HCT116 (cell line): ENCODE measurements at regions not wholly inside any gene's neighbourhood (a gene's known extent, or its start where the extent isn't known, plus 50 kb on each side); places are given as distances from the start of the nearest gene placed in this dataset.

Experiments used
- ATAC-seq: fragments of 200-7000 bp; cut with Tn5 transposase; 2 replicates; pipeline ENCODE4 v1.9.1; 2020; ENCODE audit warnings: mild to moderate bottlenecking, moderate library complexity
- BruUV-seq: library from RNA; stranded (reverse); fragments of 400-500 nt; replicated peaks from 2 replicates; lab custom pipeline; 2021; lab: Mats Ljungman, UMichigan
- CTCF ChIA-PET: fragments of 300-600 bp; sonication (Branson Sonifier 250); formaldehyde crosslinking; loops from one replicate; lab custom pipeline; 2021; ENCODE audit warnings: antibody characterized with exemption; lab: Charles Lee
- POLR2A ChIA-PET: fragments of 300-600, 350-600 bp; sonication (Branson Sonifier 250); formaldehyde crosslinking; loops from one replicate; lab custom pipeline; 2021; ENCODE audit warnings: antibody characterized with exemption; lab: Charles Lee
- RAD21 ChIA-PET, 2 experiments: fragments of 300-600 bp; sonication (Branson Sonifier 250); formaldehyde crosslinking; loops; one replicate each; lab custom pipeline; 2023; ENCODE audit warnings: low total read pairs in 2 of 2; ENCODE audit not compliant: uncharacterized antibody in 2 of 2, unreplicated experiment in 2 of 2, low non-redundant PET in 1 of 2; lab: Charles Lee
- DNase-seq: peaks from one replicate; pipeline ENCODE4 v3.0.0-alpha.2; 2010; ENCODE audit warnings: low read depth, low spot score
- H2AFZ ChIP-seq: fragments of 200-600 bp; shearing (Covaris generic), sonication (generic); 2 replicates; pipeline ENCODE4 v1.6.1; 2017; ENCODE audit warnings: low read depth, mixed run types, mixed read lengths, antibody characterized with exemption, low read length; ENCODE audit not compliant: poor library complexity, severe bottlenecking
- H3K27ac ChIP-seq: 2 replicates; pipeline ENCODE4 v1.5.1; 2012; ENCODE audit warnings: low read depth, low read length
- H3K27me3 ChIP-seq: fragments of 200-600 bp; sonication (generic); 2 replicates; pipeline ENCODE4 v1.6.1; 2016; ENCODE audit warnings: mixed run types, low read length, mixed read lengths; ENCODE audit not compliant: insufficient read depth
- H3K36me3 ChIP-seq, 2 experiments: fragments of 200-500 bp in 1 of 2; fragments of 200-600 bp in 1 of 2; sonication (Bioruptor generic) in 1 of 2; sonication (generic) in 1 of 2; 2 replicates each; pipeline versions ENCODE4 v1.5.1 to v1.6.1; 2014 to 2016; ENCODE audit warnings: low read length in 2 of 2, inconsistent platforms in 1 of 2, mixed read lengths in 1 of 2, mixed run types in 1 of 2; ENCODE audit not compliant: insufficient read depth in 2 of 2, control insufficient read depth in 1 of 2
- H3K4me1 ChIP-seq, 2 experiments: fragments of 200-600 bp in 1 of 2; sonication (generic) in 1 of 2; 2 replicates each; pipeline versions ENCODE4 v1.5.1 to v1.6.1; 2012 to 2017; ENCODE audit warnings: low read length in 2 of 2, inconsistent platforms in 1 of 2, mild to moderate bottlenecking in 1 of 2, mixed read lengths in 1 of 2, mixed run types in 1 of 2, moderate library complexity in 1 of 2; ENCODE audit not compliant: insufficient read depth in 2 of 2, control insufficient read depth in 1 of 2
- H3K4me2 ChIP-seq: fragments of 200-600 bp; sonication (generic); 2 replicates; pipeline ENCODE4 v1.6.1; 2017; ENCODE audit warnings: mixed run types, low read length, mixed read lengths
- H3K4me3 ChIP-seq, 2 experiments: fragments of 200-600 bp in 1 of 2; sonication (generic) in 1 of 2; replicated peaks in 1 of 2; 2 replicates each; pipeline ENCODE4 v1.5.1; 2011 to 2016; ENCODE audit warnings: low read length in 2 of 2, control low read depth in 1 of 2, low read depth in 1 of 2, mild to moderate bottlenecking in 1 of 2, mixed read lengths in 1 of 2, mixed run types in 1 of 2
- H3K79me2 ChIP-seq: fragments of 200-600 bp; sonication (generic); 2 replicates; pipeline ENCODE4 v1.6.1; 2017; ENCODE audit warnings: mild to moderate bottlenecking, mixed run types, low read length, moderate library complexity, mixed read lengths; ENCODE audit not compliant: insufficient read depth
- H3K9ac ChIP-seq: fragments of 200-600 bp; sonication (generic); 2 replicates; pipeline ENCODE4 v1.6.1; 2016; ENCODE audit warnings: low read length, mixed read lengths
- H3K9me2 ChIP-seq: fragments of 200-600 bp; sonication (generic), shearing (Covaris generic); 2 replicates; pipeline ENCODE4 v1.6.1; 2017; ENCODE audit warnings: mixed run types, mild to moderate bottlenecking, moderate library complexity; ENCODE audit not compliant: insufficient read depth
- H3K9me3 ChIP-seq, 2 experiments: fragments of 200-500 bp in 1 of 2; fragments of 200-600 bp in 1 of 2; sonication (Bioruptor generic) in 1 of 2; sonication (generic) in 1 of 2; 2 replicates each; pipeline ENCODE4 v1.6.1; 2014 to 2017; ENCODE audit warnings: low read length in 2 of 2, mixed read lengths in 2 of 2, inconsistent platforms in 1 of 2, low read depth in 1 of 2, mild to moderate bottlenecking in 1 of 2, mixed run types in 1 of 2, moderate library complexity in 1 of 2; ENCODE audit not compliant: control insufficient read depth in 1 of 2, insufficient read depth in 1 of 2
- H4K20me1 ChIP-seq: fragments of 200-600 bp; sonication (generic), shearing (Covaris generic); 2 replicates; pipeline ENCODE4 v1.6.1; 2017; ENCODE audit warnings: mixed run types, mild to moderate bottlenecking, moderate library complexity; ENCODE audit not compliant: insufficient read depth
- EZH2phosphoT487 ChIP-seq: fragments of 200-600 bp; IDR thresholded peaks from 2 replicates; pipeline ENCODE4 v1.6.1; 2018; ENCODE audit warnings: antibody characterized with exemption, borderline replicate concordance
- MAX ChIP-seq: IDR thresholded peaks from 2 replicates; pipeline ENCODE4 v1.6.1; 2012
- TCF7L2 ChIP-seq: IDR thresholded peaks from 2 replicates; pipeline ENCODE4 v1.7.0; 2011; ENCODE audit warnings: borderline replicate concordance, inconsistent platforms; ENCODE audit not compliant: insufficient read depth, insufficient read length; ENCODE audit errors: extremely low read depth
- ZFX ChIP-seq: fragments of 450-650 bp; IDR thresholded peaks from 2 replicates; pipeline ENCODE4 v1.6.1; 2017
- intact Hi-C: fragments of 100-400 bp; cut with micrococcal nuclease; formaldehyde crosslinking; loops from 2 replicates; pipeline ENCODE4 v1.10.0; 2022

GRCh38 chr5:91998774-91999173 lies 615.7 kb upstream of the ARRDC3 start:
- CTCF ChIA-PET: no interaction called here
- Histone ChIP-seq H3K9me2 (no peaks in the 10 kb centered on the region), H3K4me2 (no peak overlapping the region), H3K9me3 (no peaks in the 10 kb centered on the region), H3K79me2 (no peaks in the 10 kb centered on the region), H3K4me1 (no peaks in the 10 kb centered on the region), H2AFZ (no peak overlapping the region), H3K27ac (no peak overlapping the region), H3K36me3 (no peaks in the 10 kb centered on the region), H3K27me3 (no peaks in the 10 kb centered on the region), H4K20me1 (no peaks in the 10 kb centered on the region), H3K4me3 (no peak overlapping the region), H3K9ac (no peak overlapping the region)
- TF ChIP-seq EZH2phosphoT487 (no peak), MAX (no peak)
- BruUV-seq: no TSS peak
- intact Hi-C loops: no loop called here
- ATAC-seq (no peak), DNase-seq (no peak)
- RAD21 ChIA-PET: no interaction called here
- POLR2A ChIA-PET: no interaction called here

- ChIA-PET RAD21 (no interaction called here), POLR2A (no interaction called here), CTCF (no interaction called here)
- H3K36me3 ChIP-seq: no peaks in the 10 kb centered on the region
- ATAC-seq (no peak), DNase-seq (no peak)
- intact Hi-C loops: no loop called here
- no peak overlapping the region for H2AFZ ChIP-seq
- H3K9me2 ChIP-seq: no peaks in the 10 kb centered on the region
- no peak for TF ChIP-seq ZFX
- no peak for TF ChIP-seq TCF7L2
- no peaks in the 10 kb centered on the region for H3K9me3 ChIP-seq
- BruUV-seq: no TSS peak
- no peaks in the 10 kb centered on the region for H3K27me3 ChIP-seq
- H3K79me2 ChIP-seq: no peaks in the 10 kb centered on the region
- no peak overlapping the region for H3K27ac ChIP-seq
- H3K4me1 ChIP-seq: no peaks in the 10 kb centered on the region
- H3K4me2 ChIP-seq: no peak overlapping the region
- H3K9ac ChIP-seq: no peak overlapping the region
- no peak overlapping the region for H3K4me3 ChIP-seq
- no peaks in the 10 kb centered on the region for H4K20me1 ChIP-seq
Measured at GRCh38 chr5:91983869-91984268, 600.8 kb upstream of the ARRDC3 start.
